Right lung (tissue), 2 donors: ENCODE measurements at regions not wholly inside any gene's neighbourhood (a gene's known extent, or its start where the extent isn't known, plus 50 kb on each side); places are given as distances from the start of the nearest gene placed in this dataset.

Experiments used
- DNase-seq, 2 donors: peaks; one replicate each; pipeline ENCODE4 v3.0.0-alpha.2; 2013

DNA sequence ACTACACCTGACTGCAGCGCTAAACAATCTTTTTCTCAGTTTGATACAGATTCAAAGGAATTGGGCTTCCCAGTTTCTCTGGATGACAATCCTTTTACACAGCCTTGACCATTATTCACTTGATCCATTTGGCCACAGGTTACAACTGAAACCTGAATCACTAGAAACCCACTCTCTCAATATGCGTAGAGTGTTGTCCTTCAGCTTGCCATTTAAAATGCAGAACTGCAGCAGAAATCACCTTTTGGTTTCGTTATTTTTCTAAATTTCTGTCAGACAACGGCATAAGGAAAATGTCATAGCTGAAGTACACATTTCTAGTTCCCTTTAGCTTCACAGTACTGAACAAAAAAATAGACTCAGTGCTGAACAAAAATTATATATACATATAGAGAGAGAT lies 255.8 kb upstream of the TENM3 start:
- DNase-seq, result no peak

DNA sequence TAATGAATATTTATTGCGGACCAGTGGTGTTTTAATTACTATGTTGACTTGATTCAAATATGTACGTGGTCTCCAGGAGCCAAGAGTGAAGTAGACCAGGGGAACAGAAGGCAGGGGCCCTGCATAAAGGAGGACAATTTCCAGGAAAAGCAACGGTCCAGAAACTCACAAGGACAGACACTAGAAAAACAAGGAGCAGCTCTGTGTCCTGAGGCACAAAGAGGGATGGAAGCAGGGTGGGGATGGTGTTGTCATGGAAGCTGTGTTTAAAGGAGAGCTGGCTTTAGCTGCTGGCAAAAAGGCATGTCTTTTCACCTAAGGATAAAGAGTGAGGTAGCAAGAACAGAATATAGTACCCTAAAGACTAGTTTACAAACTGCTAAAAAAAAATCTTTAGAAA lies 254.1 kb upstream of the TENM3 start:
- no peak for DNase-seq

DNA sequence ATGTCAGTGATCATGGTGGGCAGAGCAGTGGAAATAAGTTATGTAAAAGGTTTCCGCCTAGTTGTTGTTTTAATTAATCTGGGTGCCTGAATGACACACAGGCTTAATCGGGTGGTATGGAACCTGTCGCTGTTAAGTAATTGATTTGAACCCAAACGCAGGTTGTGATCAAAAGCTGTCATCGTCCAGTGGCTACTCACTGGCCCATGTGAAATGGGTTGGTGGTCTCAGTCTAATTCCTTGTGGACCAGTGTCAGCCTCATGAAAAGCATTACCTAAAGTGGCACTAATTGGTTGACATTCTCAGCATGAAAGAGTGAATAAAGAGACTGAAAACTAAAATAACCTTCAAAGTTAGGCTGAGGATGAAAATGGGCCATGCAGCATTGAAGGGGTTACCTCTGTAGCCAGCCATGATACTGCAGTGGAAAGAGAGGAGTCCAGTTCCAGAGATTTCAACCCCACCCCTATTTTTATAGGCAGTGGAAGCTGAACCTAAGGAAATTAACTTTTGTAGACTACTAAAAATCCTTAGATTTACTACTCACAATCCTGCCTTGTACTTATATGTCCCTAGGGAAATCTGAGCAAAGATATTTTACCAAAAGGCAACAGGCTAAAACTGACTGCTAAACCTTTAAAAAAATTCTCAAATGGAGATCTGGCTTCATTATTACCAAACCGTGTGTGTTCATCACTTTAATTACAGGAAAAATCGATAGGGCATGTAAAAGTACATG lies 251.7 kb upstream of the TENM3 start:
- DNase-seq, result no peak

DNA sequence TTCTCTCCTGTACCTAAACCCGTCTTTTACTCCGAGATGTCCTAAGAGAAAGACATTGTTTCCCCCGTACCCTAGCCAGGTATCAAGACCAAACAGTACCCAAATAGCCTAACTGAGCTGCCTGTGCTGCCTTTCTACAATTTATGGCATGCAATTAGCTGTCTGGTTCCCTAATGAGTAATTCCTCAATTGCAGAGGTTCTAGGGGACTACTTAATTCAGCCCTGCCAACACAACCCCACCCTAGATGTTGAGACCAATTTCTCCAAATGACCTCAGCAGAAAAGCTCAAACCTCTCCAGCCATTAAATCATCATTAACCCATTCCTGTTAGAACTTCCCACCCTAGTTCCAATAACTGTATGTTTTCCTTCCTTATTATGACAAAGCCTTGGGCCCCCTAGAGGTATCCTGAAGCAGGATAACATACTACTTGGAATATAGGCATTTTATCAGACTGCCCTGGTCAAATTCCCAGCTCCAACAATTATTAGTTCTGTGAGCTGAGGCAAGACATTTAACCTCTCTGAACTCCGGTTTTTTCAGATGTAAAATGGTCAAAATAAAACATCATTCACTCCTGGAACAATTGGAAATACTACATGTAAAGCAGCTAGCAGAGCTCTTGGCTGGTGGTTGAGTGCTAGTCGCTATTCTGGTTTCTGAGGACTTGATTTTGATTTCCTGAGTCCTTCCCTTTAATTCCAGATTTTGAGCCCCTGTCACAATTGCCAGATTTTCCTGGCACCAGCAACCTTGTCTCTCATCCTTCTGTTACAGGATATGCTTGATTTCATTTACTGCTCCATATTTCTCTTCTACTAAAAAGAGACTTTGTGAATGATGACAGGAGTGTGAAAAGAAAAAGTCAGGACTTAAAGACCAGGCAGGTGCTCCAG lies 244.6 kb upstream of the TENM3 start:
- DNase-seq, result no peak

DNA sequence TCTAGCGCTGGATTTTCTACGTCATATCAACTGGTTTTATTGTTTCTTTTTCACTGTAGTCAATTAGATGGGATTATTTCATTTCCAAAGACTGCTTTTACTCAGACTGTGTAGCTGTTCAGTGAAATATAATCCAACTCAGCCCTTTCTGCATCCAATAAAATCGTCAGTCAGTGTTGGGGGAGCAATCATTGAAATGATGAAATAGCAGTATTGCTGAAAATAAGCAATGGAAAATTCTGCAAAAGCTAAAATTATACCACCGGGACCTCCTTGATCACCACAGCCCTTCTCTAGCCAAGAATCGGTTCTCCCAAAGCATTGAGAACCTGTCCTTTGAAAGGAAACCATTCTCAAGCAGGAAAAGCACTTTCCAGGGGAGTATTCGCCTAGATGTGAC lies 243.1 kb upstream of the TENM3 start:
- no peak for DNase-seq

DNA sequence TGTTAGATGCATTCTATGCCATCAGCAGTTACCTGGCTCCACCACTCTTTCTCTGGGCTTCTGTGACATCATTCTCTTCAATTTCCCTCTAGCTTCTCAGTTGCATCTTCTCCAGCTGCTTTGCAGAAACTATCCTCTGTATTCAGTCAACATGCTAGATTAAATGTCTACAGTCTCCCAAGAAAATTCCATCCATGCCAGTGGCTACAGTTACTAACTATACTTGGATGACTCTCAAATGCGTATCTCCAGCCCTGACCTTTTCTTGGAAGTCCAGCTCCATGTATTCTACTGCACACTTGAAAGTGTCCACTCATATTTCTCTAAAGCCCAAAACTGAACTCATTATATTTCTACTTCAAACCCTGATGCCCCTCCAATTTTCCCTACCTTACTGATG lies 232.3 kb upstream of the TENM3 start:
- no peak for DNase-seq

DNA sequence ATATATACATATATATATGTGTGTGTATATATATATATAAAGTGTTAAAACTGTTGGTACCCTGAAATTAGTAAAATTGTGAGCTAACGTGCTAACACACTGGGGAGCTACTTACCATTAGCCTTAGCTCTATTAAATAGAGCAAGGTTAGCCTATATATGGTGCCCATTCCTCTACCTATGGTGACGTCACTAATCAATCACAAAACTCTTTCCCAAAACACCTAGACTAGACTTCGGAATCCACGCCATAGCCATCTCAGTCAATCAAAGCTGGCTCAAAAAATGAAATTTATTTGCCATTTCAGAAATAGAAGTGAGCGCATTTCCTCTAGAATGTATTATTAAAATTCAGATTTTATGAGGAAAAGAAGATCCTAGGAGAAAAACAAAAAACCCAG lies 229.0 kb upstream of the TENM3 start:
- no peak for DNase-seq

DNA sequence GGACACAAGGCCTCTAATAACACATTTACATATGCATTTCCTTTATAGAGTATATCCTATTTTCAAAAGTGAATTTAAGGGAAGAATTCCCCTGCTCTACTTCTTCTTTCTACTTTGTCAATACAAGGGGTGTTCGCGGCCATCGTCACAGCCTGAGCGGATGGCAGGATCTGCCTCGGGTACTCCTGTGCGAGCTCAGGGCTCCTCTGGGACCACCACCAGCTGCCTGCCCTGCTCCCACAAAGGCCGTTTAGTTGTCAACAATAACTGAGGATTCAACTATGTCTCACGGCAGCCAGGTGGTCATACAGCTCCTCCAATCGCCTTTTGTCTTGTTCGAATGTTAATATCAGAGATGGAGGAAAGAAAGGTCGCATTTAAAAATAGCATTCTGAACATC lies 228.2 kb upstream of the TENM3 start:
- DNase-seq, result no peak

DNA sequence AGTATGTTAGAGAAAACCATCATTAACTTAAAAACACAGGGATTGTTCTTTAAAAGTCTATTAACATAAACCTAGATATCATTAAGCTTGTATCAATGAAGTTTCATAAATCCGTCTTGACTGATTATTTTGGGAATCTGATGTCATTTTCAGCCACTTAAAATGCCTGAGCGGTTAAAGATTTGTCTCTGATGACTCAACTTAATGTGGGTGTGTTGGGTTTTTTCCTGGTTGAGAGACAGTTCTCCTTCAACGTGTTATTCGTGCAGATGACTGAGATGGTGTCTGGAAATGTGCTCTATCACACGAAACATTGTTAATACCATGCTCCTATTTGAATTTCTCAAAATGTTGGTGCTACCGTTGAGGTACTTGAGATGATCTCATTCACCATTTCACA lies 227.3 kb upstream of the TENM3 start:
- no peak for DNase-seq

DNA sequence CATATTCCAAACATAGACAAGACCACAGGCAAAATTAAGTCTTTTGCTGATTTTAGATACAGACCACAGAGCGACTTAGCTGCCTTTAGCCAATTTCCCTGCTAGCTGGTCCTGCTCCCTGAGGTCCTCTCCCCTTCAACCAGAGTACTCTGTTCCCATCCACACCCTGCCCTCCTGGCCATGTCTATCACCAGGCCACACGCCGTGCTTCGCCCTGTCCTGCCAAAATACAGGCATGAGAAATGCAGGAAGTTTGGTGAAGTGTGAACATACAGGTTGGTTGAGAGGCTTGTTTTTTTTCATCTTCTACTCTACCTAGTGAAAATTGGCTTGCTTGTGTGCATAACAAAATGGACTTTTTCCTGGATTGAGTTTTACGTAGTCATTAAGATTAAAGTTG lies 226.2 kb upstream of the TENM3 start:
- DNase-seq, result no peak

DNA sequence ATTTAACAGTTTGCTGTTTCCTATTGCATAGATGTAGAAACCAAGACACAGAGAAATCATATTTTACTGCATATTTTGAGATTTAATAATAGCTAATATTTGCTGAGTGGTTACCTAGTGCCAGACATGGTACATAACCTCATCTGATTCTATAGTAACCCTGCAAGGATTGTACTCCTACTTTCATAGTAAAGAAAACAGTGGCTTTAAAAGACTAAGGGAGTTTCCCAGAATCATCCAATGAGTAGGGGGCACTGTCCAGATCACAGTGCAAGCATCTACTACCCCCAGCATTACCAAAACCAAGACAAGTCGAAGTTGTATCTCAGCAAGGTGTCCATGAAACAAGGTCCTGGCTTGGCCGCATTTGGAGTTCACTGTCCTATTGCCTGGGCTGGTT lies 224.5 kb upstream of the TENM3 start:
- no peak for DNase-seq

DNA sequence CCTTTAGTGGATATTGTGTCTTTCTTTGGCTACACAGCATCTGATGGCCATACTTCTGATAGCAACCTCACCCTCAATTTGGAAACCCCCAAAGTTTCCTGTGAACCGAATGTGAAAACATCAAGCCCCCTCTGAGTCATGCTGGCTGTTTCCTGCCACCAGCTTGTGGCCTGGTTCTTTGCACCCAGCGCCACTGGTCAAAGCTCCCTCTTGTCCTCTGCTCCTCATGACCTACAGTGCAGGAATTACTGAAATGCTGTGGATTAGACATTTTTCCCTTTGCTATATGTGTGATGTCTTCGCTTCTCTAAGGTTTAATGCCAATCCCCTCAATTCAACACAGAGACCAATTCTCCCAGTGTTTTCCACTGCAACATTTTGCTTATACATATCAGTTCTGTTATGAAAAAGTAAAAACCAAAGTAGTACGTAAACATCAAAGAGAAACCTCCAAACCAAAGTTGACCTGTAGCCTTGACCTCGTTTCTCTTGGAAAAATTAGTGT lies 224.0 kb upstream of the TENM3 start:
- DNase-seq, result no peak

DNA sequence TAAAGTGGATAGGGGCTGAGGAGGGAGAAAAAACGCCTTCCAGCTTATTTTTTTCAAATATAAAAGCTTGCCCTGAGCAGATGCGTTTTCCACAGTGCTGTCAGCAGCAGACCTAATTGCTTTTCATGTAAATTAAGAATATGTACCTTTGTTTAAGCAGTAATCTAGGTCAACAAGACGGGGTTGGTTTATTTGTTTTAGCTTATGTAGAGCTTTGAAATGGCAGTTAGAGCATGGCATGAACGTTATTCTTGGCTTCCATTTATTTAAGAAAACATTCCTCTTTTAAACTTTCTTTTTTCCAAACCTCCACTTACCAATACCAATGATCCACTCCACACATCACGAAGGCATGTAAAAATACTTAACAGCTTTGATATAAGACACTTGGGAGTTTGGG lies 220.3 kb upstream of the TENM3 start:
- no peak for DNase-seq

DNA sequence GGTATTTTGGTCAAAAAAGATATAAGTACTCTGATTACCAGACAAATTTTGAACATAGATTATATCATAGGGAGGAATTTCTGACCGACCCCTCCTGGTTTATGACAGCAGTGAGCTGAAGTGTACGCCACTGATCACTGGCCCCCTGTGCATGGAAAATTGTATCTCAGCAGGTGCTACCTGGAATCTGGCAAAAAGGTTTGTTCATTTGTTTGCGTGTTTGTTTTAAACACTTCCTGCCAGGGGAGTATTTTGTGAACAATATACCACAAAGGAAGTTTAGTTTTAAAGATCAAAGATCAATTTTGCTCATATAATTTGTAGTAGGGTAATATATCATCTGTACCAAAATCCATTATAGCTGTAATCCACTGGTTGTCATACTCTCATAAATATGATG lies 219.7 kb upstream of the TENM3 start:
- DNase-seq, result no peak

DNA sequence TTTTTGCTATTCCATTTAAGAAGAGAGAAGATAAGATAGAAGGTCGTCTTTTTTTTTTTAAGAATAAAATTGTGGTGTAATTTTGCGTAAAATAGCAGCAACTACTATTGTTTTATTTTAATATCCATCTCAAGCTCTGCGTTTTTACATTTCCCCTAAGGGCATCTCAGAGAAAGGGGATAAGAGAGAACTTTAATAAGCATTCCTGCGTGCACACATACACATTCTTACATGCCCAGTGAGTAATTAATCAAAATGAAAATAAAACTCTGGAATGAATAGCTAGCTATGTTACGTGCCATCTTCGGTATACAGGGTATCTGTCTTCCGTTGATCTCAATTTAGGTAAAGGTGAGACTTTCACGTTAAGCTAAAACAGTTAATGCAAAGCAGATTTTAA lies 200.3 kb upstream of the TENM3 start:
- DNase-seq, result no peak

DNA sequence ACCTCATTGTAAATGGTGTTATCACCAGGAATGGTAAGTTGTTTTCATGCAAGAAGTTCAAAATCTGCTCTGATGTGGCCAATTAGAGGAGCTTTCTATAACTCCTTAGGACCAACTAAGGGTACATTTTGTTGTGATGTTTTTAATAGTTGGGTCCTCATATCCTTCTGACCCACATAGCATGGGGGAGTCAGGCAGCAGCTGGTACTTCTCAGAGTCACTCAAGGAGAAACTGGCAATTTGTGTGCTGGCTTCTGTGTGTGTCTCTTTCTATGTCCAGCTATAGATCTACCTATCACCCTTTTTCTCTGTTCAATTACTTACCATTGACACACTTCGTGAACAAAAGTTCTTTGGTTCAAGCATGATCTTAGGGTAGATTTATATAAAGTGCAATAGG lies 194.3 kb upstream of the TENM3 start:
- peak; percentile 25 to 34 for DNase-seq

DNA sequence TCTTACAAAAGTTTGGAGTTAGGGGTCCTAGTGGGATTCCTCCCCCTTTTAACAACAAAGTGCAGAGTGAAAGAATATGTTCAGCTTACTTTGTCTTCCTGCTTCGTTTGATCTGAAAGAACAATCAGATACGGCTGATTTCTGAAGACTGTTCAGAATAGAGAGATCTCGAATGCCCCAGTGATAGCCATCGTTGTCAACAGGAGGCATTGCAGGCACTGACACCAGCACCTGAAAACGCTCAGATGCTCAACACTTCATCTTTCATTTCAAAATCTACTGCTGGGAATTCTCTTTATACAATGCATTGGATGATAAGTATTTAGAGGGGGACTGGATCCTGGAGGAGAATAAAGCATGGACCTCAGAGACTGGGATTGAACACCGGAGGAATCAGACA lies 186.3 kb upstream of the TENM3 start:
- no peak for DNase-seq

DNA sequence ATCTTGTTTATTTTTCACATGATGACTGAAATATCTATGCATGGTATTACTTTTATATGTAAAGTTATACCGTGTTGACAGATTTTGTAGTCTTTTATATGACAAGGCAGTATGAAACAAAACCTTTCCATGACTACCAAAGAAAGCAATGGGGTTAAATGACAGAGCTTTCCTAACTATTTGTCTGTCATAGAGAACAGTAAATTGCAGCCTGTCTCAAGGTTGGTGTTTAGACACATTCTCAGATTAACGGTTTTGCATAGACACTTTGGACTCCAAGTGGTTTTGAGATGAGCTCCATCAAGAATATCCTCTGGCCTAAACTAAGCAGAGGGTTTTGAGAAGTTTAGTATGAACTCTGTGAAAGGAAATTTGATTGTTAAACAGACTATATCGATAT lies 180.7 kb upstream of the TENM3 start:
- no peak for DNase-seq

DNA sequence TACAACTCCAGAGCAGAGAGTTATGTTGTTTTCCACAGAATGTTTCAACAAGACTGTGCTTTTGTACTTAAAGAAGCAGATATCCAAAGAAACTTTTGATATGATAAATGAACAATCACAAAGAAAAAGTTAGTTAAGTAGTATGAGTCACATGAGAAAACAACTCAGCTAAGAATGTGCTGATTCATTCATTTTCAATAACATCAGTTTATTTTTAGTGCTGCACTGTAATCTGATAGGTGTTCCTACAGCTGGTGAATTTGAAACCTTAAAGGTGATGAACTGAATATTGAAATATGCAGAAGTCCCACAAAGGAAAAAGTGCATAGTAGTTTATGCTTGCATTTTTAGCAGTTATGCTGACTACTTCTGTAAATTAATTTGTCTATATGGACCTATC lies 180.3 kb upstream of the TENM3 start:
- no peak for DNase-seq

DNA sequence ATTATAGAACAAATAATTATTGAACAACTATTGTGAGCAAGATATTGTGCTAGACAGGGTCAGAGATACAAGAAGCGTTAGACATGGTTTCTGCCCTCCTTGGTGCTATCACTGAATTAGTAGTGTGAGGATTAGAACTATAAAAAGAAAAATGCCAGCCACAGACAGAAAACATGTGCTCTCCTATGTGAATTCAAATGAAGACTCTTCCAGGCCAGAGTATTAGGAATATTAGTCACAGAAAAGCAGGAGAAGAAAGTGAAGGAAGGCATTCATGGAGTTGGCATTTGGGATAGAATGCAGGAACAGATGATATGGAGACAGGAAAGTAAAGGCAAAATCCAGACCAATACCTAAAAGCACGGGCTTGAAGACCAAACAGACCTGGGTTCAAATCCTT lies 179.6 kb upstream of the TENM3 start:
- no peak for DNase-seq

DNA sequence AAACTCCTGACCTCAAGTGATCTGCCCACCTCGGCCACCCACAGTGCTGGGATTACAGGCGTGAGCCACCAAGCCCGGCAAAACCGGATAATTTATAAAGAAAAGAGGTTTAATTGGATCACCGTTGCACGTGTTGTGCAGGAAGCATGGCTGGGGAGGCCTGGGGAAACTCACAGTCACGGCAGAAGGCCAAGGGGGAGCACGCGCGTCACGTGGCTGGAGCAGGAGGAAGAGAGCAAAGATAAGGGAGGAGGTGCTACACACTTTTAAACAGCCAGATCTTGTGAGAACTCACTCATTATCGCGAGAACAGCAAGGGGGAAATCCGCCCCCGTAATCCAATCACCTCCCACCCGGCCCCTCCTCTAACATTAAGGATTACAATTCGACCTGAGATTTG lies 177.9 kb upstream of the TENM3 start:
- no peak for DNase-seq

DNA sequence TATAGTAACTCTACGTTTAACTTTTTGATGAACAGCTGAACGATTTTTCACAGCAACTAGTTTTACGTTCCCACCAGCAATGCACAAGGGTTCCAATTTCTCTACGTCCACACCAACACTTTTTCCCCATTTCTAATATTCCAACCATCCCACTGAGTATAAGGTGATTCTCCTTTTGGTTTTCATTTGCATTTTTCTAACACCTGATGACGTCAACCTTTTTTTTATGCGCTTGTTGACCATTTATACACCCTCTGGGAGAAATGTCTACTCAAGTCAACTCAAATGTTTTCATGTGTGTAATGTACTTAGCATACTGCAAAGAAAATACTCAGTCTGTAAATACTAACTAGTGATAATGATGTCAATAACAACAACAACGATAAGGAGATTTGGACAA lies 177.2 kb upstream of the TENM3 start:
- DNase-seq, result no peak

DNA sequence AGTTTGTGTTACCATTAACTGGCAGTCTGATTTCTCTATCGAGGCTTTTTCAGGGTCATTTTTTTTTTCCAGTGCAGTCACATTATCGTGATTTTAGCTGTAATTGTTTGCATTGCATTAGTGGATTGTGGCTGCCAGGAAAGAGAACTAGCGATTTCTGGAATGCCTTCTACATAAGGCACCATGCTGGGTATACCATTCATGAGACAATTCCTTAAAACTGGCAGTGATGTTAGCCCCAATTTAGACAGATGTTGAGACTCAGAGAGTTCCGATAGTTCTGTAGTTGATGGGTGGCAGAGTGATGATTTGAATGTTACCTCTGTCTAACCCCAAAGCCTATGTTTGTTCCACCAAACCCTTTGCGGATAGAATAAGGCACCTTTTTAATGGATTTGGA lies 175.4 kb upstream of the TENM3 start:
- no peak for DNase-seq
